HG03460 (cell line): ENCODE measurements at regions not wholly inside any gene's neighbourhood (a gene's known extent, or its start where the extent isn't known, plus 50 kb on each side); places are given as distances from the start of the nearest gene placed in this dataset.

Source experiments
- ATAC-seq: cut with Tn5 transposase; IDR thresholded peaks from one replicate; pipeline ENCODE4 v1.9.1; 2021; ENCODE audit not compliant: unreplicated experiment

GRCh38 chr6:148225871-148226270 lies 116.8 kb upstream of the SASH1 start:
- no peak for ATAC-seq

- no peak for ATAC-seq
These were observed 116.4 kb upstream of the SASH1 start for GRCh38 chr6:148226284-148226683.

GRCh38 chr6:148231572-148231971 lies 111.1 kb upstream of the SASH1 start:
- no peak for ATAC-seq

- no peak for ATAC-seq
These were observed 107.2 kb upstream of the SASH1 start for GRCh38 chr6:148235446-148235845.

GRCh38 chr6:148238713-148239112 lies 103.9 kb upstream of the SASH1 start:
- ATAC-seq = no peak

- no peak for ATAC-seq
These were observed 103.4 kb upstream of the SASH1 start for GRCh38 chr6:148239215-148239614.

- no peak for ATAC-seq
These were observed 102.7 kb upstream of the SASH1 start for GRCh38 chr6:148239801-148240460.

- ATAC-seq = no peak
These were observed 102.2 kb upstream of the SASH1 start for GRCh38 chr6:148240461-148240840.

GRCh38 chr6:148240861-148241477 lies 101.7 kb upstream of the SASH1 start:
- no peak for ATAC-seq

- ATAC-seq = no peak
These were observed 100.5 kb upstream of the SASH1 start for GRCh38 chr6:148242180-148242579.

GRCh38 chr6:148244217-148244935 lies 98.3 kb upstream of the SASH1 start:
- ATAC-seq = no peak

GRCh38 chr6:148247386-148248063 lies 95.1 kb upstream of the SASH1 start:
- no peak for ATAC-seq

GRCh38 chr6:148249160-148249559 lies 93.5 kb upstream of the SASH1 start:
- ATAC-seq = no peak

- no peak for ATAC-seq
These were observed 92.8 kb upstream of the SASH1 start for GRCh38 chr6:148249679-148250375.

GRCh38 chr6:148250975-148251685 lies 91.5 kb upstream of the SASH1 start:
- ATAC-seq = no peak

- ATAC-seq = no peak
These were observed 90.7 kb upstream of the SASH1 start for GRCh38 chr6:148251891-148252290.

GRCh38 chr6:148257810-148258209 lies 84.8 kb upstream of the SASH1 start:
- no peak for ATAC-seq

- no peak for ATAC-seq
These were observed 83.8 kb upstream of the SASH1 start for GRCh38 chr6:148258868-148259267.

- ATAC-seq = no peak
These were observed 81.2 kb upstream of the SASH1 start for GRCh38 chr6:148261470-148261869.

- no peak for ATAC-seq
These were observed 79.6 kb upstream of the SASH1 start for GRCh38 chr6:148263010-148263409.

- ATAC-seq = no peak
These were observed 78.7 kb upstream of the SASH1 start for GRCh38 chr6:148263961-148264360.
